ENCODE measurements at regions not wholly inside any gene's neighbourhood (a gene's known extent, or its start where the extent isn't known, plus 50 kb on each side); places are given as distances from the start of the nearest gene placed in this dataset.
A peak's percentile ranks its signal among the peaks of the same experiment; 100 is the strongest.

GRCh38 chr9:15113288-15113687 is 193.7 kb downstream of the TTC39B start:
- Mint-ChIP-seq H3K36me3 (ENCODE audit: low read depth) (no peaks in the 10 kb centered on the region), H3K27me3 (ENCODE audit: low read depth) (peaks cover 10% of the 10 kb centered on the region), H3K9me3 (ENCODE audit: low read depth) (no peaks in the 10 kb centered on the region), H3K27ac (ENCODE audit: unreplicated experiment) (no peak overlapping the region), H3K4me1 (ENCODE audit: low read depth) (peaks cover 5% of the 10 kb centered on the region), H3K4me3 (ENCODE audit: unreplicated experiment) (no peak overlapping the region)
- DNase-seq (ENCODE audit: low spot score) = no peak
- no peak for TF ChIP-seq CTCF (IDR thresholded peaks at IDR 0.05)

GRCh38 chr9:15111071-15111470 is 195.9 kb downstream of the TTC39B start:
- no peak for DNase-seq (ENCODE audit: low spot score)
- Mint-ChIP-seq H3K4me3 (ENCODE audit: unreplicated experiment) (no peak overlapping the region), H3K27me3 (ENCODE audit: low read depth) (peaks cover 4% of the 10 kb centered on the region), H3K4me1 (ENCODE audit: low read depth) (peaks cover 1% of the 10 kb centered on the region), H3K36me3 (ENCODE audit: low read depth) (no peaks in the 10 kb centered on the region), H3K27ac (ENCODE audit: unreplicated experiment) (no peak overlapping the region), H3K9me3 (ENCODE audit: low read depth) (peaks cover 6% of the 10 kb centered on the region)
- TF ChIP-seq CTCF (IDR thresholded peaks at IDR 0.05) = no peak

- Mint-ChIP-seq H3K36me3 (ENCODE audit: low read depth) (no peaks in the 10 kb centered on the region), H3K27ac (ENCODE audit: unreplicated experiment) (no peak overlapping the region), H3K4me1 (ENCODE audit: low read depth) (no peaks in the 10 kb centered on the region), H3K27me3 (ENCODE audit: low read depth) (peaks cover 4% of the 10 kb centered on the region), H3K4me3 (ENCODE audit: unreplicated experiment) (no peak overlapping the region), H3K9me3 (ENCODE audit: low read depth) (peaks cover 6% of the 10 kb centered on the region)
- no peak for DNase-seq (ENCODE audit: low spot score)
- peak; percentile 86 for TF ChIP-seq CTCF (IDR thresholded peaks at IDR 0.05)
Observed at GRCh38 chr9:15104826-15105420, 194.7 kb upstream of the FREM1 start.

GRCh38 chr9:15103290-15103689 is 193.1 kb upstream of the FREM1 start:
- no peak overlapping the region for H3K4me3 Mint-ChIP-seq (ENCODE audit: unreplicated experiment)
- no peak for TF ChIP-seq CTCF (IDR thresholded peaks at IDR 0.05)
- DNase-seq (ENCODE audit: low spot score) = no peak
- H3K27ac Mint-ChIP-seq (ENCODE audit: unreplicated experiment) = no peak overlapping the region
- H3K36me3 Mint-ChIP-seq (ENCODE audit: low read depth) = no peaks in the 10 kb centered on the region
- peaks cover 3% of the 10 kb centered on the region for H3K27me3 Mint-ChIP-seq (ENCODE audit: low read depth)
- H3K4me1 Mint-ChIP-seq (ENCODE audit: low read depth) = no peaks in the 10 kb centered on the region
- peaks cover 6% of the 10 kb centered on the region for H3K9me3 Mint-ChIP-seq (ENCODE audit: low read depth)

- no peak overlapping the region for H3K27ac Mint-ChIP-seq (ENCODE audit: unreplicated experiment)
- no peaks in the 10 kb centered on the region for H3K4me1 Mint-ChIP-seq (ENCODE audit: low read depth)
- no peaks in the 10 kb centered on the region for H3K9me3 Mint-ChIP-seq (ENCODE audit: low read depth)
- DNase-seq (ENCODE audit: low spot score) = no peak
- TF ChIP-seq CTCF (IDR thresholded peaks at IDR 0.05) = no peak
- H3K36me3 Mint-ChIP-seq (ENCODE audit: low read depth) = no peaks in the 10 kb centered on the region
- H3K4me3 Mint-ChIP-seq (ENCODE audit: unreplicated experiment) = no peak overlapping the region
- H3K27me3 Mint-ChIP-seq (ENCODE audit: low read depth) = peaks cover 3% of the 10 kb centered on the region
Observed at GRCh38 chr9:15101095-15101494, 190.9 kb upstream of the FREM1 start.

Measured in chondrocyte (in vitro differentiated cells).